ENCODE measurements at regions not wholly inside any gene's neighbourhood (a gene's known extent, or its start where the extent isn't known, plus 50 kb on each side); places are given as distances from the start of the nearest gene placed in this dataset.

DNA sequence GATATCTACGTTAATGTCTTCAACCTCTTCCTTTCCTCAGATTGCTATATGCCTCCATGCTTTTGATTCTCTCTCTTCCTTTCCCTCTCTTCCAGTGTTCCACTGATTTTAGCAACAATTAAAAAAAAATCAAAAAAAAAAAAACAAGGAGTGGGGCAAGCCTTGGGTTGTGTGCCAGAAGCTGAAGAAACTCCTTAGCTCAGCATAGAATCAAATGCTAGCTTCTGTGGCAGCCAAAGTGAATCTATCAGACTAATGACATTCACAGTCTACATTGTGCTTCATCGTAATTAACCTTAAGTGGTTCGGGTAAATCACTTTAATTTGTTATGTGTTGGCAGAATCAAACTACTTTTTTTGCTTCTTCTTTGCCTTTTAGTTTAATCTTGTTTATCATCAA lies 237.3 kb downstream of the TMEM167A start:
- no peak for DNase-seq

DNA sequence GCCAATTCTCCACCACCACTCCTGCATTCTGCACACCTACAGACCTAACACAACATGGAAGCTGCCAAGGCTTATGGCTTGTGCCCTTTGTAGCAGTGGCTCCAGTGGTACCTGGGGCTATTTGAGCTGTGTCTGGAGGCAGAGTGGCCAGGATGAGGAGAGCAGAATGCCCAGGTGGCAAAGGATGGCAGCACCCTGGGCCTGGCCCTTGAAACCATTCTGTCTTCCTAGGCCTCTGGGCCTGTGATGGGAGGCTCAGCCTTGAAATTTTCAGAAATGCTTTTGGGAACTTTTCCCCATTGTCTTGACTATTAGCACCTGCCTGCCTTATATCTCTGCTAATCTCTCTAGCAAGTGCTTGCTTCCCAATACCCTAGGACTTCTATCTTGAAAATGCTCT lies 241.7 kb downstream of the TMEM167A start:
- DNase-seq, result no peak

DNA sequence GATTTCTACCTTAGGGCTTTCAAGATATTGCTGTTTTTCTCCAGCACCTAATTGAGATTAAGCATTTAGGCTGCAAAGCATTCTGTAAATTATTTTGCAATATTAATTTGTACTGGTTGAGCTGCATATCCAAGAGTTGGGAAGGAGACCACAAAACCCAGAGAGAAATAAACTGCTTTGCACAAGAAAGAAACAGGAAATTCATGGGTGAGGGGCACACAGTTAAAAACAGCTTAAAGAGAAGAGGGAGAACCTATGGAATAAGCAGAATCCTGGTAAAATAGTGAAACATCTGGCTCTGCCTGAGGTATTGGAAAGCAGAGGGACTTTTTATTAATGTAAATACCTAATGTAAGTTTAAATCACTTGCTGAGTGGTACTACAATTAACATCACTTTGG lies 243.0 kb downstream of the TMEM167A start:
- no peak for DNase-seq

DNA sequence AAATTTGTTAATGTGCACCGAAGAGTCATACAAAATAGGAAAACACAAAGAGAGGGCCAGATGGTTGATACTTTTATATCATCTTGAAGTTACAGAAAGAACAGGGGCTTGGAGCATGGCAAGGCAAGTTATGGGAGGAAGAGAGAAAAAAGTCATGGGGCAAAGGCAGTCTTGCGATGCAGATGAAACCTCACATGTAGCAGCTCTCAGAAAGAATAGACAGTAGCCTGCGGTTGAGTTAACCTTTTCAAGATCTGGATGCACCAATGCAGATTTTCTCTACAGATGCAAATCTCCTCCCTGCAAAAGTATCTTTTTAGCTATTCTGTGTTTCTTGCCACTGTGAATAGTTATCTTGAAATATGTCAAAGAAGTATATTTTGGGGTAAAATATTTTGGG lies 243.9 kb downstream of the TMEM167A start:
- no peak for DNase-seq

DNA sequence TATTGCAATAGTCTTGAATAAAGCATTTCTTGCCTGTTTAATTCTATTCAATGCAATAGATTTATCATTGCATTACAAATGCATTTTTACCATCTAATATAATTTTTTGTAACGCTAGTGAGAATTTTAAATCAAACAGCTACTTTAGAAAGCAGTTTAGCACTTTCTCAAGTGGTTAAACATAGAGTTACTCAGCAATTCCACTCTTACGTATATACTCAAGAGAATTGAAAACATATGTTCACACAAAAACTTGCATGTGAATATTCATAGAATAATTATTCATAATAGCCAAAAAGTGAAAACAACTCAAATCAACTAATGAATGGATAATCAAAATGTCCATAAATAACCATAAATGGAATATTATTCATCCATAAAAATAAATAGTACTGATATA lies 244.7 kb downstream of the TMEM167A start:
- DNase-seq, result no peak

DNA sequence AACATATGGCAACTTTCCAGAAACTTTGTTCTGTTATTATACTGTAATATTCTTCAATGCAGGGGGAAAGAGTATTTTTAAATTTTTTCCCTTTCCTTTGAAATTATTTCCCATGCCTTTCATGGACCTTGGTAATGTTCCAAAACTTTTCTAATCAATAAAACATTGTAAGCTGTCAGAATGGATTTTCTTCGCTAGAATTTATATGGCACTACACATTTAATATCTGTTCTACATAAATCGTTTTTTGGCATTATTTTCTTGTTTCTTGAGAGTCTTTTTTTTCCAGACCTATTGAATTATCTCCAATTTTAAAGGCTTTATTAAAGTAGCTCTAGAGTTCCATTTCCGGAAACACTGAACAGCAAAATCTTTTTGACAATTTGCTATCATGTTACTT lies 249.0 kb downstream of the TMEM167A start:
- DNase-seq, result no peak

DNA sequence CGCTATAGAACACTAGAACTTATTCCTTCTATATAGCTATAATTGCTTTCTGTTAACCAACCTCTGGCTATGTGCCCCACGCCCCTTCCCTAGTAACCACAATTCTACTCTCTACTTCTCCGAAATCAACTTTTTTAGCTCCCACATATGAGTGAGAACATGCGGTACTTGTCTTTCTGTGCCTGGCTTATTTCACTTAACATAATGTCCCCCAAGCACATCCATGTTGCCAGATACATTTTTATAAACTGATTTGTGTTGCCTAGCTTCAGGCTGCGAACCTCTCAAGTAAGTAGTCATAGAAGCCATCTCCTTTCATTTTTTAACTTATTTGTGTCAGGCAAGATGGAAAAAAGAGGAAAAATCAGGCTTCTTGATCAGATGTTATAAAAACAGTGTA lies 249.5 kb downstream of the TMEM167A start:
- no peak for DNase-seq

DNA sequence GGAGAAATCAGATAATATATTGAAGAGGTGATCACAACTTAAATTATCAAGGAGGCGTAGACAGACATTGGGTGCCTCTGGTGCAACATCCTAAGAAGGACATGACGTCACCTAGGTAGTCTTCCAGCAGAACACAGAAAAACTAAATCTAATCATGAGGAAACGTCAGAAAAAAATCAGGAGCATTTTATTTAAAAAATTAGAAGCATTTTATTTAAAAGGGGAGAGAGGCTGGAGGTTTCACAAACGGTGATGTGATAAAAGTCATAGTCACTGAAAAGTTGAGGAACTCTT lies 254.6 kb downstream of the TMEM167A start:
- no peak for DNase-seq

DNA sequence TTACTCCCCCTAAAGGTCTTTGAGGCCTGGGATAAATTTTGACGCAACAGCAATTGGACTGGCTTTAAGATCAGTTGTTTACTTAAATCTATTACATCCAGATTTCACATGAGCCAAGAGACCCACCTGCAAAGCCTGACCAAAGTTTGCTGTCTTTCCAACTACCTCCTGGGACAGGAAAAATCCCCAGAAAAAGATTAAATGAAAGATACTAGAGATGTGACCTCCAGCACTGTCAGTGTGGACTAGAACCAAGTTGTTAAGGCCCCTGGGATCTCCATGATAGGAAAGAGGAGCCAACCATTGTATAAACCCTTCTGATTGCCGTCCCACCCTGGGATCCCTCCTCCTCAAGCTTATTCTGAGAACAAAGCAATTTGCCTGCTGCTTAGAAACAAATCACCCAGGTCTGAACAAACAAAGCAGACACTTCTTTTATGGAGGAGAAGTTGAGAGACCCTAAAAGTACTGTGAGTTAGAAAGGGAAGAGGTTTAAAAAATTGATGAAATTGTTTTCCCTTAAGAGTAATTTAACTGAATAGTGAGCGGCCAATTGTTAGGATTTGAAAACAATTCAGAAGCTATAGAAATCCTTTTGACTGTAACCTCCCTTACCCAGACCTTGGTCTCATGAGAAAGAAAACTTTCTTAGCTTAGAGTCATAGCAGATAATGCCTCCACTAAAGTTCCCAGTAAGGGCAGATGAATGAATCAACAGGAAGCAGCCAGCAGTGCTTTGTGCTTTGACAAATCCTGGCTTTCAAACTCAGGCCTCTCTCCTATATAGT lies 255.2 kb downstream of the TMEM167A start:
- no peak for DNase-seq

DNA sequence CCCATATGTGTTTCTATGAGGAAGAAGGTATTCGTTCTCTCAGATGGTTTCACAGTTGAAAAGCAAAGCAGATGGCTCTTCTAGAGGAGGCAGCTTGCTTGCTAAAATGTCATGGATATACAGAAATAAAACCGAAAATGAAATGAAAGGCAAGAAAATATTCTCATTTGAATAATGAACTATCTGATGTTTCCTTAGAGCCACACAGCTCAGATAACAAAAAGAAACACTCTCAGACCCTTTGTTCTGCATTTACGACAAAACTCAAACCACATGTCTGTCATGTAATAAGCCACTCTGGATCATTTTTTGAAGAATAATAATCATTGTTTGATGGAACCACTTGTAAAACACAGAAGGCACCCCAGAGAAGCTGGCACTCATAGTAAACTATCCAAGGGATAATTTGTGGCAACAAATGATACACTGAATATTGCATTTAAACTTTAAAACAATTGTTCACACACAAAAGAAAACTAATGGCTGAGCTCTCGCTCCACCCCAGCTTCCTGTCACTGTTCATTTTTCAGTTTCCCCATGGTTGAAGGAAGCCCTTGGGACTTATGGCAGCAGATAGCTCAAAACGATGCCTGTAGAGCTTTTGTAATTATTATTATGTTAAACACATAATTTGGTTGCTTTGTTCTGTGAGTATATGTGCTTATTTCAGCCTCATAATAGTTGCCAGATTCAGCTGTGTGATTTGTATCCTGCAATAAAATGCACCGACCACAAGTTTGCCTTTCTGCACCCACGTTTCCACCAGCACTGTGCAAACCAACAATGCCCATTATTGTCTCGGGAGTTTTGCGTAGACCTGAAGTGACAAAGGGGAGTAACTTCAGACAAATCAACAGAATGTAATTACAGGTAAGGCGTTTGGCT lies 256.0 kb downstream of the TMEM167A start:
- no peak for DNase-seq

DNA sequence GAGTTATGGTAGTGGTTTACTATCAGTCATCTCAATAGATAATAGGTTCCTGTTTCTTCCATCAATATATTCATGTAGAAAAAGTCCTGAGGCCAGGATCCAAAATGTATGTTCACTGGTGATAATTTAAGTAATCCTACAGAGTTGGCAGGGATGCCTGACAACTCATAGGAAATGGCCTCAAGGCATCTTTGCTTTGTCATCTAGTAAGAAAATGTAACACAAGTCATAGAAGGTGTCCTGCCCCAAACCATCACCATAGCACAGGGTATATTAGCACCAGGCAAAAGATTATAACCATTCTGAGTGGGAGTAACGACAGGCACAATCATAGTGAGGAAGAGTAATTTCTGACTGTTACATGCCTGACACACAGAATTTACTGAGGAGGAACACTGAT lies 257.0 kb downstream of the TMEM167A start:
- DNase-seq, result no peak

DNA sequence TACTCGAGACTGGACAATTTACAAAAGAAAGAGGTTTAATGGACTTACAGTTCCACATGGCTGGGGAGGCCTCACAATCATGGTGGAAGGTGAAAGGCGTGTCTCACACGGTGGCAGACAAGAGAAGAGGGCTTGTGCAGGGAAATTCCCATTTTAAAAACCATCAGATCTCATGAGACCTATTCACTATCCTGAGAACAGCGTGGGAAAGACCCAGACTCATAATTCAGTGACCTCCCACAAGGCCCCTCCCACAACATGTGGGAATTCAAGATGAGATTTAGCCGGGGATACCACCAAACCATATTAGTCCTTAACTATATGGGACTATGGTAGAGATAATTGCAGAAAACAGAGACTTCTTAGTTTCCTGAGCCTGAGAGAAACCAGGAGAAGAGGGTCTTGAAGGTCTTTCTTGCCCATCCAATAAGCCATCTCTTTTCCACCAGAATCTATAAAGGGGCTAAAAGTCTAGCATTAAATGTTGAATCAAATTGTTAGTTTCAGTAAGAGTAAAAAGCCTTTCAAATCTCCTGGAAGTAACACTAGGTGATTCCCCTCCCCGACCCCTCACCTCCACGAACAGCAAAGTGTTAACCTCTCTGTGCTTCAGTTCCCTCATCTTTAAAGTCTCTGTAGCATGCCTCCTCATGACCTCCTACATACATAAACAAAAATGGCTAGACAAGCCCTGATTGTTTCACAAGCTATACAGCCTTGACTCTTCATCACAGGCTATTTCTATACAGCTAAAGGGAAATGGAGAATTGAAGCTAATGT lies 259.1 kb downstream of the TMEM167A start:
- no peak for DNase-seq

DNA sequence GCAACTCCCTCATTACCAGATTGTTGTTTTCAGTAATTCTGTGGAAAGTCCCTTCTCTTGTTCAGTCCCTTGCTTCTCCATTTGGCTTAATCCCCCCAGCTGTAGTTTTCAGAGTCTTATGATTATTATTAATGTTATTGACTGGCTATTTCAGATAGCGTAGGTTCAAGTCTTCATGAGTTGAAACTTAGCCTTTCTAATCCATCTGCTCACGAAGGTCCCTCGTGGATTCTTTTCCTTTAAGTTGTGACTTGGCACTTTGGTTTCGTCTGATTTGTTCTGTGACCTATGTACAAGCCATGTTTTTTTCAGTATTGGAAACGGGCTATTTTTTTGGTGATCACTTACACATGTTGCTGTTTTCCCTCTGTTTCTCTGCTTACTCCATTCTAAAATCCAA lies 260.3 kb downstream of the TMEM167A start:
- DNase-seq, result no peak

DNA sequence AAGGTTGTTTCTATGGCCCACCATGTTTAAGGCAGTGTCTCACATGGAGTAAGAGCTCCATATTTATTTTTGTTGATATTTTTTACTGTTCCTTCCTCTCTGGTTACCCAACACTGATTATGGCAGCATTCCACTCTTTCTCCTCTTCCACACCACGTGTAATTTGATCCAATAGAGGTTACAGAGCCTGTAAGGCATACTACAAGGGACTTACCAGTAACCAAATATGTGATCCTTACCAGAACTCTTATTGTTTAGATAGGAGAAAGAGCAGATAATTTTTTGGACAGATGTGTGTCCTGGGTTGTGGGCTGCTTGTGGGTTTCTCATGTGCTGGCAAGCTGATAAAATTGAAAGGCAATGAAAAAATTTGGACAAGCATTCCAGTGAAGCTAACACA lies 261.3 kb downstream of the TMEM167A start:
- DNase-seq, result no peak

DNA sequence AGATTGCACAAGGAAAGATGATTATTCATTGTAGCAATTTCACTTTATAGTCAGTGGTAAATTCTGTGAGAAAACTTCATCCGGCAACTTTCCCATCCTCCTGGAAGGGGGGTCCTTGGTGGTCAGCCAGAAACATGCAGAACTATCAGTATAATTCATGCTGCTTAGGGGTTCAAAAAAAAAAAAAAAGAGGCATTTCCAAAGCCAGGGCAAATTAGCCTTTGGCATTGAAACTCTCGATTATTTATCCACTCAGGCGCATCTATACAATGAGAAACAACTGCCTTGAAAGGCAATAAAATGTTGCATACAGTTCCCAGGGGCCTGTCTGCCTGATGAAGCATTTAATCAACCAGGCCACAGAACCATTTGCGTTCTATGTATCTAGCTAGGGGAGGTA lies 263.3 kb downstream of the TMEM167A start:
- no peak for DNase-seq

DNA sequence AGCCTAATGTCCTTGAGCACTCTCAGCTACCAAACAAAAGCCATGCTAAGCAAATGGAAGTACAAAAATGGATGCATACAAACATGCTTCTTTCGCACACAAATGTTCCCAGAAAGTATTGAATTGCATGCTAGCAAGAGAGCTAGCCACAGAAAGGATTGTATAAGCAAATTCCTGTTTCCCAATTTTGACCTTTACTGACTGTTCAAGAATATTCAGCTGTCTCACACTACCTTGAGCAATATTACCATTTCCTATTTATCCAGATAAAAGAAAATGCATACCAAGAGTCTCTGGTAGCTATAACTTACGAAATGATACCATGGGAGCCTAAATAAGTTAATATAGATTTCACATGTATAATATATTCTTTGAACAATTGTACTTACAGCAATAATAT lies 264.6 kb downstream of the TMEM167A start:
- DNase-seq, result no peak

DNA sequence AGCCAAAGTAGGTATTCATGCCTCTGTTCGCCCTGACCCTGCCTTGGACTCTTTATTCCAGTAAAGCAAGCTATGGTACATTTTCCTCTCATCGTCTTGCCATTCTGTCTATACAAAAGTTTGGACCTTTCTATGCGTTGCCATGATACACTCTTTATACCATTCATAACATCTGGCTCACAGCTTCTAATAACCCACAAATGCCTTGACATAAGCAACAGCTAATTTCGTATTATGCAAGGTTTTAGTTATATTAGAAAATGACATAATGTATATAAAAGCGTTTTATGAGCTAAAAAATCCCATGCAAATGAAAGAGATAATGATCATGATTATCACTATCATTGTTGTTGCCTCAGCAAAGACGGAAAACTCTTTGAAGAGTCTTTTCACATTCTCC lies 265.7 kb downstream of the TMEM167A start:
- DNase-seq, result no peak

DNA sequence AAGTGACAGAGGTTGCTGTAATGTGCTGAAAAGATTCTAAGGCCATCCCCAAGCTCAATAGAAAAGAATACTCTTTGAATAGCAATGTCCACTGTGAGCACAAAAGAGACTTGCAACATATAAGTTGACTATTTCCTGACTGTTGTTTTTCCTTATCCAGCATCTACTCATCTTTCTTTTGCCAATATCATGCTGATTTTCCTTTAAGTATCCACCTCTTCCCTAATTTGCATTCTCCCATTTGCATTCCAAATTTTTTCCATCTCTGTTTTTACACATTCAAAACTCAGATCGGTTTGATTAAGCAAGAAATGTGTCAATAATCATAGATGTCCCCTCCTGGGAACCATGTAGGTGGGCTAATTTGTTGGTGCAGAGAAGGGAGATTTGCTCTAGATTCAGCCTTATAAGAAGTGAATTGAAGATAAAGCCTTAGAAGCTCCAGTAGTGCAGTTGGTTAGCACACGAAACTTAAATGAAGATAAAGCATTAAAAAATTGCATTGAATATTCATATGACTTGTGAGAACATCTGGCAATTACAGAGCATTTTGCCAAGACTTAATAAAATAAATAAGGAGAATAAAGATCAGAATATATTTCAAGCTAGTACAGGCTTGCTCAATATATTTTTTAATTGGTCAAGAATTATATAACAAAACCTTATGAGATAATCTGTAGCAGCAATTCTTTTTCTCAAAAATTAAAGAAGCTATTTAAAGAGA lies 267.6 kb downstream of the TMEM167A start:
- no peak for DNase-seq

DNA sequence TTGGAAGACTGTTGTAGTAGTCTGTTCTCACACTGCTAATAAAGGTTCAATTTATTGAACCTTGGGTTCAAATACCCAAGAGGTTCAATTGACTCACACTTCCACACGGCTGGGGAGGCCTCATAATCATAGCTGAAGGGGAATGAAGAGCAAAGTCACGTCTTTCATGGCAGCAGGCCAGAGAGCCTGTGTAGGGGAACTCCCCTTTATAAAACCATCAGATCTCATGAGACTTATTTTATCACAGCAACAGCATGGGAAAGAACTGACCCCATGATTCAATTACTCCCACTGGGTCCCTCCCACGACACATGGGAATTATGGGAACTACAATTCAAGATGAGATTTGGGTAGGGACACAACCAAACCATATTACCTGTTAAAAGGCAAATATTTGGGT lies 268.2 kb downstream of the TMEM167A start:
- no peak for DNase-seq

DNA sequence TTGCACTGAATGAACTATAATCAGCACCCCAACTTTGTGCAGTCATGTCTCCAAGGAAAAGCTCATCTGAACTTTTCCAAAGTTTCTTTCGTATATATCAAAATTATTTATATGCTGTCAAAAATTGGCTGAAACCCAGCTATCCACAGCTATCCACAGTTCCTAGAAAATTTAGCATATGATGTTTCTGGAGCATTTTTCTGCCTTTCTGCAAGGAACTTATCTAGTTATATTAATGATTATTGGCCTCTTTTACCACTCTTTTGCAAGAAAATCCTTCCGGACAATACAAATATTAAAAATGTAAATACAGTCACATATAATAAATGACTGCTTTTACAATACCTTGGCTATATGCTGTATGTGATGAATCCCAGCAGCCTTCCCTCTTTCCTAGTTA lies 270.2 kb downstream of the TMEM167A start:
- DNase-seq, result no peak

DNA sequence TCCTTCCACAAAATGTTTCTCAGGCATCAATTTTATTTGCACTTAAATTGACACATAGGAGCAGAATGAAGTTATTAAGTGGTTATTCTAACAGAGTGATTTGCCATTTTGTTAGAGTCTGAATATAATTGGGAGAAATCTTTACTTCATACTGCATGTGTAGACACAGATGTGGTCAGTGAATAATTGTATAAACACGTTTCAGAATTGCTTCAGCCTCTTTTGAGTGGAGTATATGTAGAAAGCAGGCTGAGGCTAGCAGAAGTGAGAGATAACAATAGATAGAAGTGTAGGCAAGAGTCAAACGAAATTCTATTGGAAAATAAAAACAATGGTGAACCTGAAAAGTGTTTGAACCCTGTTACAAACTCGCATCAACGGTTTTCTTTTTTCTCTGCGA lies 270.7 kb downstream of the TMEM167A start:
- no peak for DNase-seq

DNA sequence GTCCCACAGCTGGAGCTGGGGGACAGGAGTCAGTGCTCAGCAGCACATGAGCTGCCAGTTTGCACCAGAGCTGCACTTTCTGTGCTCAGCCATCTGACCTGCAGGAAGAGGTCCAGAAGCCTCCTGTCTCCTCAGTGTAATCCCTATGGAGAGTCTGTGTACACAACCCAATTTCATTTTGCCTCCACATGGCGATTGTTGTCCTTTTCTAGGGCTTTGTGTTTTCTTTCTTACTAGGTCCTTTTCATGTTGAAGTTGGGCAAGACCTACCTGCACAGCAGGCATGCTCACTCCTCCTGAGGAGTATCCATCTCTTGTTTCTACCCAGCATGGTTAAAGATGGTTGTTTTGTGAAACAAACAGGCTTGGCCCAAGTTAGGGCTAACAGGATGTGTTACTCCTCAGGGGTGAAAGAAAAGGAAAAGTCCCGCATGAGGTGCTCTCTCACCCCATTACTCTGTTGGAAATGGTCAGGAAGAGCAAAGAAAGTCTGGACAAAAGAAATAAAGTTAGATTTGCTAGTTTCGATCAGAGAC lies 273.0 kb downstream of the TMEM167A start:
- DNase-seq, result no peak

DNA sequence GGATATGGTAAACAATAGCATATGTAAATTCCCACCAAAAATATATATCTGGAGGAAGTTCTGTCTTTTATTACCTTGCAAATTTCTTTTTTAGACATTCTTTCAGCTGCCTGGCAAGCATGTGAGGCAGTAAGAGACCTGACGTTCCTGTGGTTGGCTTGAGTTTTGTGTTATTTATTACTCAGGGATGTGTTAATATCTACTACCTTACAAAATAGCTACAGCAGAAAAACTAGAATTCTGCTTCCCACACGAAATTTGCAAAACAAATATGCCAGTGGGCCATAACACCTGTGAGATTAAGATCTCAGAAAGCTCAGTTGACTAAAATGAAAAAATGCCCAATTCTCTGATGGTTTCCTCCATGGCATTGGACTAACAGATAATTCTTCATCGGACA lies 274.2 kb downstream of the TMEM167A start:
- no peak for DNase-seq
